GM23248 (cell line): ENCODE measurements at regions not wholly inside any gene's neighbourhood (a gene's known extent, or its start where the extent isn't known, plus 50 kb on each side); places are given as distances from the start of the nearest gene placed in this dataset.
A peak's percentile ranks its signal among the peaks of the same experiment; 100 is the strongest.

ENCODE experiments used
- DNase-seq: peaks from one replicate; pipeline ENCODE4 v3.0.0-alpha.2; 2015
- H2AFZ ChIP-seq: fragments of 200-600 bp; sonication (generic); 2 replicates; pipeline ENCODE4 v1.6.1; 2016; ENCODE audit warnings: antibody characterized with exemption
- H3F3A ChIP-seq: fragments of 200-600 bp; sonication (generic); 2 replicates; pipeline ENCODE4 v1.6.1; 2016; ENCODE audit warnings: mild to moderate bottlenecking, antibody characterized with exemption, mixed run types; ENCODE audit not compliant: insufficient read depth
- H3K27ac ChIP-seq: fragments of 200-600 bp; sonication (generic); 2 replicates; pipeline ENCODE4 v1.5.1; 2016; ENCODE audit warnings: mild to moderate bottlenecking
- H3K27me3 ChIP-seq: fragments of 200-600 bp; sonication (generic); replicated peaks from 2 replicates; pipeline ENCODE4 v1.6.1; 2016; ENCODE audit warnings: mild to moderate bottlenecking; ENCODE audit not compliant: insufficient read depth
- H3K36me3 ChIP-seq: fragments of 200-600 bp; sonication (generic); 2 replicates; pipeline ENCODE4 v1.6.1; 2016; ENCODE audit warnings: low read depth, mild to moderate bottlenecking
- H3K4me1 ChIP-seq: fragments of 200-600 bp; sonication (generic); 2 replicates; pipeline ENCODE4 v1.6.1; 2016; ENCODE audit warnings: mild to moderate bottlenecking; ENCODE audit not compliant: insufficient read depth
- H3K4me2 ChIP-seq: fragments of 200-600 bp; sonication (generic); one replicate; pipeline ENCODE4 v1.6.1; 2016; ENCODE audit warnings: mild to moderate bottlenecking; ENCODE audit not compliant: unreplicated experiment
- H3K4me3 ChIP-seq: fragments of 200-600 bp; sonication (generic); 2 replicates; pipeline ENCODE4 v1.5.1; 2016; ENCODE audit warnings: mild to moderate bottlenecking
- H3K79me2 ChIP-seq: fragments of 200-600 bp; sonication (generic); 2 replicates; pipeline ENCODE4 v1.6.1; 2016; ENCODE audit warnings: mild to moderate bottlenecking; ENCODE audit not compliant: insufficient read depth
- H3K9ac ChIP-seq: fragments of 200-600 bp; sonication (generic); 2 replicates; pipeline ENCODE4 v1.6.1; 2016; ENCODE audit warnings: mild to moderate bottlenecking
- H3K9me2 ChIP-seq: fragments of 200-600 bp; sonication (generic); 2 replicates; pipeline ENCODE4 v1.6.1; 2016; ENCODE audit warnings: mixed run types, mild to moderate bottlenecking, moderate library complexity; ENCODE audit not compliant: insufficient read depth
- H3K9me3 ChIP-seq: fragments of 200-600 bp; sonication (generic); one replicate; pipeline ENCODE4 v1.6.1; 2017; ENCODE audit warnings: low read depth
- H4K20me1 ChIP-seq: fragments of 200-600 bp; sonication (generic); 2 replicates; pipeline ENCODE4 v1.6.0; 2016; ENCODE audit not compliant: insufficient read depth
- EZH2 ChIP-seq: fragments of 200-600 bp; sonication (generic); IDR thresholded peaks from 2 replicates; pipeline ENCODE4 v1.6.1; 2018; ENCODE audit warnings: antibody characterized with exemption, mild to moderate bottlenecking; ENCODE audit not compliant: insufficient read depth, poor library complexity, severe bottlenecking
- EZH2phosphoT487 ChIP-seq: fragments of 200-600 bp; sonication (generic); IDR thresholded peaks from 2 replicates; pipeline ENCODE4 v1.6.1; 2018; ENCODE audit warnings: antibody characterized with exemption, moderate library complexity, mild to moderate bottlenecking, low read depth; ENCODE audit not compliant: insufficient read depth
- WGBS, 2 experiments: methylation state at CpG; one replicate each; pipeline ENCODE4 v1.1.6; 2015 to 2017; ENCODE audit warnings: low lambda C conversion rate in 2 of 2, low coverage in 1 of 2; ENCODE audit errors: missing lambda C conversion rate in 2 of 2; 5-methylcytosine and 5-hydroxymethylcytosine counted together
- in situ Hi-C: fragments of 300-500 bp; cut with MboI; formaldehyde crosslinking; loops from 2 replicates; pipeline ENCODE4 v1.15.0; 2020

DNA sequence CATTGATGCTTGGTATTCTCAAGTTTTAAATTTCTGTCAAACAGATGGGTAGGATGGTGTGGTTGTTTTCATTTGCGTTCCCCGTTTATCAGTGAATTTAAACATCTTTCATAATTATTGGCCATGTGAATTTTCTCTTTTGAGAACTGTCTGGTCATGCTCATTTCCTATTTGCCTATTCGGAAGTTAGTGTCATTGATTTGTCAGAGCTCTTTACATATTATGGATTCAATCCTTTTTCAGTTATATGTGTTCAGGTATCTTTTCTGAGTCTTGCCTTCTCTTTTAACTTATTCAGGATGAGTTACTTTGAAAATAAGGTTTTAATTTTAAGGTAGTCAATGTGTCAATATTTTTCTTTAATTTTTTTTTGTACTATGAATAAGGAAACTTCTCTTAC, 315.7 kb downstream of the MN1 start:
- Histone ChIP-seq H4K20me1 (no peaks in the 10 kb centered on the region), H3K36me3 (no peaks in the 10 kb centered on the region), H3K4me3 (no peak overlapping the region), H3K9ac (no peak overlapping the region), H2AFZ (no peak overlapping the region), H3F3A (no peaks in the 10 kb centered on the region), H3K9me2 (no peaks in the 10 kb centered on the region), H3K9me3 (no peaks in the 10 kb centered on the region), H3K4me1 (peaks cover 14% of the 10 kb centered on the region), H3K27me3 (no peaks in the 10 kb centered on the region), H3K79me2 (no peaks in the 10 kb centered on the region), H3K4me2 (no peak overlapping the region), H3K27ac (no peak overlapping the region)
- no peak for DNase-seq
- in situ Hi-C loops = no loop called here
- no peak for TF ChIP-seq EZH2phosphoT487
- no peak for TF ChIP-seq EZH2
- WGBS, 2 experiments = 63 to 65% methylated on average over 3 of the region's 3 CpGs

DNA sequence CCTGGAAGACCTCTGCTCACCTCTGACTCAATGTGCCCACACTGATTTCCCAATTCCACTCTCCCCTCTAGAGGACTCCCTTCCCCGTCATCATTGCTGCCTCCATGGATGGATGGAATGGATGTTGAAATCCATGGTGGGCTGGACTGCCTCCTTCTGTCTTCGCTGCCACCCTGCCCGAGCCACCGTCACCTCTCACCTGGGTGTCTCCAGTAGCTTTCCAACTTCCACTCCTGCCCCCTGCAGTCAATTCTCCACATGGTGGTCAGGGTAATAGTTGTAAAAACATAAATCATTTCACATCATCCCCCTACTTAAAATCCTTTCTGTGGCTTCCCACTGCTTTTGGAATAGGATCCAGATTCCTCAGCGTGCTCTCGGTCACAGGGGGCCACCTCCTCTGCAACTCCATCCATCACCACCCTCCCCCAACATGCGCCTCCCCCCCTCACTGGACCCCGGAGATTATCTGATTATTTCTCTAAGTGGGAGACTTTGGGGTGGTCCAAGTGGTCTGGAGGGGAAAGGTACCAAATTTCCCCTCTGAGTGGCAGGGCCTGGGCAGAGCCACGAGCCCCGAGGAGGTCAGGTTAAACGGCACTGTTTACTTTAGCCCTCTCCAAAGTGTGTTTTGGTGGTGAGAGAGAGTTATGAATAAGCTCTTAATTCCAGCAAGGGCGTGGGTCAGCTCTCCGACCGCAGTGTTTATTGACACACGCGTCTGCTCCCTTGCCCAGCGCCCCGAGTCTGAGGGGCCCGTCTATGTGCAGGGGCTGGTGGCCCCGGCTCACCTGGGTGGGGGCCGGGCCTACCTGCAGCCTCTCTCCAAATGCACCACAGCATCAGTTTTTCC, 313.7 kb downstream of the MN1 start:
- Histone ChIP-seq H3K27ac (no peak overlapping the region), H3K9me3 (no peaks in the 10 kb centered on the region), H3K79me2 (no peaks in the 10 kb centered on the region), H3K27me3 (no peaks in the 10 kb centered on the region), H3K4me3 (no peak overlapping the region), H3K4me1 (peaks cover 14% of the 10 kb centered on the region), H3F3A (no peaks in the 10 kb centered on the region), H3K4me2 (no peak overlapping the region), H3K9ac (no peak overlapping the region), H3K36me3 (no peaks in the 10 kb centered on the region), H3K9me2 (no peaks in the 10 kb centered on the region), H4K20me1 (no peaks in the 10 kb centered on the region), H2AFZ (no peak overlapping the region)
- in situ Hi-C loops = no loop called here
- TF ChIP-seq EZH2 = no peak
- TF ChIP-seq EZH2phosphoT487 = no peak
- peak; percentile 61 for DNase-seq
- 53 to 62% methylated on average over 19 to 20 of the region's 21 CpGs for WGBS, 2 experiments

DNA sequence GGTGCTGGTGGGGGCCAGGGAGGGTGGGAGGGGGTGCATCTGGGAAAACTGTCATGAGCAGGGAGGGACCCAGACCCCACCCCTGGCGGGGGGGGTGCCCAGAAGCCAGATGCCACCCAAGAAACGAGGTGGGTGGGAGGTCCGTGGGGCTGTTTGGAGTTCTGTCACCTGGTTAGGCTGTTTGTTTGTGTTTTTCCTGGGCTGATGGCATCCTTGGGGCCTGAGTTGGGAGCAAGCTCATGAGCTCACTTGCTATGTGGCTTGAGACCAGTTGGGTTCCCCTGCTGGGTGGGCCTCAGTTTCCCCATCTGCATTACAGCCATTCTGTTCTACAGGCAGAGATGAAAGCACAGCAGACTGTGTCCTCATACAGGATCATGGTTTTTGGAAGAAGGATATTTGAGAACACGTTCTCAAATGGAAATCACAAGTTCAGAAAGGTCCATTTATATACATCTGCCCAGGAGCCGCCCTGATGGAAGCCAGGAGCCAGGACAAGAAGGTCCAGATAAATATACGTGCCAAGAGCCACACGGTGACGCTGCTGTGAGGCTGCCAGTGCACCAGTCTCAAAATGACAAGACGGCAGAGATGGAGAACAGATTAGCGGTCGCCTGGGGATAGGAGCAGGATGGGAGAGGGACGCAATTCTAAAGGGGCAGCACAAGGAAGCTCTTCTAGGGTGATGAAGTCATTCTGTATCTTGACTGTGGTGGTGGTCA, 312.9 kb downstream of the MN1 start:
- DNase-seq = peak; percentile 21

DNA sequence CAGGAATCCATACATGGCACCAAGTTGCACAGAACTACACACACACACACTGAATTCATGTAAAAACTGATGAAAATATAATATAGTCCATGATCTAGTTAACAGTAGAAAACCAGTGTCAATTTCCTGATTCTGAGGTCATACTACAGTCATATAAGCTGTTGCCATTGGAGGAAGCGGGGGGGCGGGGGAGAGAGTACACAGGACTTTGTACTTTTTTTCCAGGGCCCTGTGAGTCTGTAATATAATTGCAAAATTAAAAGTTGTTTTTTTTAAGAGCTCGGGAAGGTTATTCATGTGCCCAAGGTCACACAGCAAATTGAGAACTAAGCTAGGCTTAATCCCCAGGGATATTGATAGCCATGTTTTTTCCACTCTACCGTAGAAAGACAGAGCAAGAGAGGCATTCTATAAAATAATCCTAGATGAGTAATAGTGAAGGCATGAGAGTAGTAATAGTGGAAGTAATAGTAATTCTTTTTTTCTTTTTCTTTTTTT, 312.3 kb downstream of the MN1 start:
- peak; percentile 81 for DNase-seq
- Histone ChIP-seq H3K4me1 (peaks cover 14% of the 10 kb centered on the region), H3K9me3 (no peaks in the 10 kb centered on the region), H2AFZ (peak overlapping the region; percentile 62), H3K4me2 (peak overlapping the region; percentile 49), H3K36me3 (no peaks in the 10 kb centered on the region), H3K4me3 (peak overlapping the region; percentile 12; the same call in 1 of the 2 replicates), H3K9me2 (no peaks in the 10 kb centered on the region), H3K79me2 (no peaks in the 10 kb centered on the region), H4K20me1 (no peaks in the 10 kb centered on the region), H3K9ac (0 out of 2 replicates have a peak overlapping the region, but pooled peaks have one; percentile 5), H3K27me3 (no peaks in the 10 kb centered on the region), H3F3A (no peaks in the 10 kb centered on the region), H3K27ac (peak overlapping the region; percentile 21; the same call in 1 of the 2 replicates)
- TF ChIP-seq EZH2 (no peak), EZH2phosphoT487 (no peak)
- in situ Hi-C loops = no loop called here
- 0 to 3% methylated on average over 4 of the region's 4 CpGs for WGBS, 2 experiments

More for the DNA sequence above, 312.9 kb downstream of the MN1 start:
- no peaks in the 10 kb centered on the region for H3K79me2 ChIP-seq
- no peaks in the 10 kb centered on the region for H3K9me3 ChIP-seq
- no peaks in the 10 kb centered on the region for H4K20me1 ChIP-seq
- in situ Hi-C loops = no loop called here
- H3K36me3 ChIP-seq = no peaks in the 10 kb centered on the region
- H3K9ac ChIP-seq = 0 out of 2 replicates have a peak overlapping the region, but pooled peaks have one; percentile 5
- H3F3A ChIP-seq = no peaks in the 10 kb centered on the region
- WGBS, 2 experiments = 24 to 28% methylated on average over 12 of the region's 12 CpGs
- H3K27ac ChIP-seq = peak overlapping the region; percentile 21; the same call in 1 of the 2 replicates
- no peaks in the 10 kb centered on the region for H3K9me2 ChIP-seq
- H3K4me2 ChIP-seq = peak overlapping the region; percentile 49
- H3K27me3 ChIP-seq = no peaks in the 10 kb centered on the region
- peaks cover 14% of the 10 kb centered on the region for H3K4me1 ChIP-seq
- TF ChIP-seq EZH2phosphoT487 = no peak
- no peak for TF ChIP-seq EZH2
- H3K4me3 ChIP-seq = peak overlapping the region; percentile 12; the same call in 1 of the 2 replicates
- H2AFZ ChIP-seq = peak overlapping the region; percentile 62
